ENCODE measurements at regions not wholly inside any gene's neighbourhood (a gene's known extent, or its start where the extent isn't known, plus 50 kb on each side); places are given as distances from the start of the nearest gene placed in this dataset.
"Not testable (repeated sequence)": the region's sequence is repeated elsewhere in the genome, so short reads cannot be mapped to it uniquely, and the experiment has no call there.

DNA sequence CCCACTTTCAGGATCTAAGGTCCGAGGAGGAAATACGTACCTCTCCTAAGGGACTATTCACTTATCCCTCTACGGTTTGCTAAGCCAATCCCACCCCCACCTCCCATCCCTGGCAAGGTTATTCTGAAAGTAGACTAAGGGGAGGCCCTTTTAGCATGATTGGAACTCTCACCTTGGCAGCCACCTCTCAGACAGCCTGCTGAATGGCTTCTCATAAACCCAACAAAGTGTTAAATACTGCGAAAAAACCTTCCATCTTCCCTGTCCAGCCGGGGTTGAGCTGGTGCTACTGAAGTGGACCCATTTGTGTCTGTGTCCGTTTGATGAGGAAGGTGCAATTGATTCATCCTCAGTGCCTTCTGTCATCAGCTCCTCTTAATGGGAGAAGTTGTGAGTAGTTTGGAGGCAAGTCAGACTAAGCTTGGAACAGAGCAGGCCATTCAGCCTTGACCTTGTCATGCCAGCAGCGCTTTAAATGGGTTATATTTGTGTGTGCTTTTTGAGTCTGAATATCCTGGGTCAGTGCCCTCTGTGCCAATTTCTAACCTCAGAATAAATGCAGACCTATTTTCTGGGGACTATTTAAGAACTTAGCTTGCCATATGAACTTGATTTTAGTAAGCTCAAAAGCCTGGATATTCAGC, 476.3 kb upstream of the ZNF608 start:
- no peak for ATAC-seq
- H3K27me3 Mint-ChIP-seq = no peaks in the 10 kb centered on the region
- H3K4me3 Mint-ChIP-seq = no peak overlapping the region
- H3K36me3 Mint-ChIP-seq = no peaks in the 10 kb centered on the region
- H3K4me1 Mint-ChIP-seq = no peaks in the 10 kb centered on the region
- no peak overlapping the region for H3K27ac Mint-ChIP-seq
- peaks cover 3% of the 10 kb centered on the region for H3K9me3 Mint-ChIP-seq

DNA sequence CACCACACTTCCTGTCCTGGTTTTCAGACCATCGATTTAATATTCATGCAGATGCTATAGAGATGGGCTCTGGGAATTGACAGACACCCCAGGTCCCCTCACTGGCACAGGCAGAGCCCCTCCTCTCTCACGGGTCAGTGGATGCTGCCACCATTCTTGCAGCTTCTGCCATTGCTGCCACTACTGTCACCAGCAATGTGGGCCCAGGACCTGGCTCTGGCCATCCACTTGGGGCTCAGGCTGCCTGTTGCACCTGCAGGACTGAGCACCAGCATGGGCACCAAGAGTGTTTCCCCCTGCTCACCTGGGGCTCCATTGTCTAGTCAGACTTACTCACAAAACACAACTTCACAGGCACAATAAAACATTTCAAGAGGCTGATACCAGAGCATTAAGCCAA, 479.0 kb upstream of the ZNF608 start:
- H3K9me3 Mint-ChIP-seq = no peaks in the 10 kb centered on the region
- H3K27ac Mint-ChIP-seq = no peak overlapping the region

DNA sequence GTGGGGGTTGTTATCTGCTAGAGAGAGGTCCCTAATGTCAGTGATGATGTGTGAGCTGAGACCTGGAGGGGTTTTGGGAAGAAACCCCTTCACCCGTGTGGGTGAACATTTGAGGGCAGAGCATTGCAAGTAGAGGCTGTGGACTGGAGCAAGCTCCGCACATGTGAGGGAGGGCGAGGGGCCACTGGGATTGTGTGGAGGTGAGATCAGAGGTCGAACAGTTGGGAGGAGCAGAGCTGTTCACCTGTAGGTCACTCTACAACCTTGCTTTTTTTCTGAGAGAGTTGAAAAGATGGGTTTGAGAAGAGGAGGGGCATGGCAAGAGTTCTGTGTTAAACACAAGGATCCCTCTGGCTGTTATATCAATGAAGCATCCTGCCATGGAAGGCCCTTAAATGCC, 480.4 kb upstream of the ZNF608 start:
- H3K27me3 Mint-ChIP-seq = no peaks in the 10 kb centered on the region
- no peaks in the 10 kb centered on the region for H3K9me3 Mint-ChIP-seq
- no peak overlapping the region for H3K27ac Mint-ChIP-seq
- no peak overlapping the region for H3K4me3 Mint-ChIP-seq
- ATAC-seq = no peak
- no peaks in the 10 kb centered on the region for H3K36me3 Mint-ChIP-seq
- peaks cover 4% of the 10 kb centered on the region for H3K4me1 Mint-ChIP-seq

More for the DNA sequence above, 479.0 kb upstream of the ZNF608 start:
- no peaks in the 10 kb centered on the region for H3K27me3 Mint-ChIP-seq
- no peak overlapping the region for H3K4me3 Mint-ChIP-seq
- ATAC-seq = no peak
- H3K4me1 Mint-ChIP-seq = peaks cover 4% of the 10 kb centered on the region
- H3K36me3 Mint-ChIP-seq = no peaks in the 10 kb centered on the region

DNA sequence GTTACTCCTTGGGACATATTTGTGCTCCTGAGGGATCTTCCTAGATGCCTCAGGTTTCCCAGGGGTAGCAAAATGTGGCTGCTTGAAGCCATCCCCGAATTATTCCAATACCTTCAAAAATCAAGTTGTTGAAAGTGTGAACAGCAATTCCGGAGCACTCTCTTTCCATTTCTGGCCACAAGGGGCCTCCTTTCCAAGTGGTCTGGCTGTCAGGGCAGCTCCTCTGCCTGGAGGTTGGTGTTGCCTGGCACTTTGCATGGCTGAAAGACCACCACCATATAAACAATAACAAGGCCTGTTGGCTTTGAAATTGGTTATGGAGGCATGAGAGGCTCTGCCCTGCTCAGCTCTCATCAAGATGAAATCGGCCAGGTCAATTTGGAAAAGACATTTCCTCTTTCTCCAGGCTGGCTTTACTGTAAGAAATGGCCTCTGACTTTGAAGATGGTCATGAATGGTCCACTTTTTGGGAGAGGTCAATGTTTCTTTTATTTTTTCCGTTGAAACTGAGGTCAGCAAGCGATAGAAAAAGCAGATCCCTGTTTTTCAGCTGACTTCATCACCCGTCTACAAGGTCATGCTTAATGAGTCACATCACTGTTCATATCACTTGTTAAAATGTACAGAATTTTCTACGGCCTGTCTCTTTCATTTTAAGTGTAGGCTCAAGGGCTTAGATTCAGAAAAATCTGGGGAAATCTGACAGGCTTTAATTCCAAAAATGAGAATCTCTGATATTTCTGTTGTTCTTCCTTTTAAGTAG, 481.1 kb upstream of the ZNF608 start:
- no peak for ATAC-seq
- H3K4me1 Mint-ChIP-seq = peaks cover 4% of the 10 kb centered on the region
- H3K27me3 Mint-ChIP-seq = no peaks in the 10 kb centered on the region
- H3K4me3 Mint-ChIP-seq = no peak overlapping the region
- H3K27ac Mint-ChIP-seq = no peak overlapping the region
- H3K36me3 Mint-ChIP-seq = no peaks in the 10 kb centered on the region
- H3K9me3 Mint-ChIP-seq = no peaks in the 10 kb centered on the region

DNA sequence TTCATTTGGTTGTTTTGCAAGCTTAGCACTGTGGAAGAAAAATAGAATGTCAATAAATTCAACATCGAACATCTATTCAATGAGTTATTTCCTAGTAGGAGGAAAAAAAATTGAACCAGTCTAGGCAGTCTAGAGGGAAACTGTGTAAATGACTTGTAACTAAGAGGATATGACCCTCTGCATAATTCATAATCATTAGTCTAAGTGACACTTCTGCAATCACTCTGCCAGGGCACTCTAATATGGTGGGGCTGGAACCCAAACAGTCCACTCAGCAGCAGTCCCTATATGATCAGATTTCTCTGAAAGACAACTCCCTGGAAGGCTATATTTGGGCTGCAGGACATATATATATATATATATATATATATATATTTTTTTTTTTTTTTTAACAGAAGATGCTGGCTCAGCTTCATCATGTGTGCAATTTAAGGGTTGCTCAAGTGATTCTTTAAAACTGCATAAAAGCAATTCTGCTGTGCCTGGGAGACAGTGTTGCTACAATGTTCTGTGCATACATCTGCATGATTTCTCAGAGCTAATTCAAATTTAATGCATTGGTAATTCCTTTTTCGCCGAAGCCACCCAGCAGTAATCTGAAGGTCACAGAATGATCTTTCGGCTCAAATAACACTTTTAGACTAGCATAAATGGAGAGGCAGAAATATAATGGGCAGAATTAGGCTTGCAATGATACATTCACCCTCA, 482.1 kb upstream of the ZNF608 start:
- no peak overlapping the region for H3K27ac Mint-ChIP-seq
- peaks cover 4% of the 10 kb centered on the region for H3K4me1 Mint-ChIP-seq
- H3K27me3 Mint-ChIP-seq = no peaks in the 10 kb centered on the region
- H3K36me3 Mint-ChIP-seq = no peaks in the 10 kb centered on the region
- no peak overlapping the region for H3K4me3 Mint-ChIP-seq
- no peaks in the 10 kb centered on the region for H3K9me3 Mint-ChIP-seq
- ATAC-seq = no peak

DNA sequence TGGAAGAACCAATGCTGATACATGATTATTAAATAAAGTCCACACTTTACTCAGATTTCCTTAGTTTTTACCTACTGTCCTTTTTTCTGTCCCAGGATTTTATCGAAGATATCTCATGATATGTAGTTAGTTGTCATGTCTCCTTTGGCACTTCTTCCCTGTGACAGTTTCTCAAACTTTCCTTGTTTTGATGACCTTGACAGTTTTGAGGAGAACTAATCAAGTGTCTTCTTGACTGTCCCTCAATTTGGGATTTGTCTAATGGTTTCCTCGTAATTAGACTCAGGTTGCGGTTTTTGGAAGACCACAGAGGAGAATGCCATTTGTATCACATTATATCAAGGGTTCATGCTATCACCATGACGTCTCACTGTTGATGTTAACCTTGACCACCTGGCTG, 483.1 kb upstream of the ZNF608 start:
- Mint-ChIP-seq H3K27ac (no peak overlapping the region), H3K36me3 (no peaks in the 10 kb centered on the region), H3K4me1 (peaks cover 4% of the 10 kb centered on the region), H3K27me3 (no peaks in the 10 kb centered on the region), H3K4me3 (no peak overlapping the region), H3K9me3 (no peaks in the 10 kb centered on the region)
- ATAC-seq = no peak

DNA sequence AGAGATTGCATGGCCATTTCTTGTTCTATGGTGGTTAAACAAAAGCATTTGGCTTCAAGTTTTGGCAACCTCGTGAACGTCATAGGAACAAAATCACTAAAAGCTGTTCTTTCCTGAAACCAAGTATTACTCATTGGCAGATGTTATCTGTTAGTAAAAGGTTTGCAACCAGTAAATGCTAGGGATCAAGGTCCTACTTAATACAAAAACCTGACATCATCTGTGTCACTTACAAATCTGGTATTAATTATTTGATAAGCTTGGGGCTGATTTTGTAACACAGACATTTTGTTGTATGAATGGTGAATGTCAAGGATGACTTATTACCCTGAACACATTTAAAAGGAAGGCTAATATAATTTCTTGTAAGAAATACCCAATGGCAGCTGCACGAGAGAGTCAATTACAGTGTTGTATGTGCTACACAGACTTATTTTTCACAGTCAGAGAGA, 486.4 kb upstream of the ZNF608 start:
- no peaks in the 10 kb centered on the region for H3K9me3 Mint-ChIP-seq
- no peaks in the 10 kb centered on the region for H3K27me3 Mint-ChIP-seq
- no peaks in the 10 kb centered on the region for H3K36me3 Mint-ChIP-seq
- H3K4me1 Mint-ChIP-seq = peaks cover 14% of the 10 kb centered on the region
- H3K4me3 Mint-ChIP-seq = no peak overlapping the region
- no peak for ATAC-seq
- H3K27ac Mint-ChIP-seq = no peak overlapping the region

DNA sequence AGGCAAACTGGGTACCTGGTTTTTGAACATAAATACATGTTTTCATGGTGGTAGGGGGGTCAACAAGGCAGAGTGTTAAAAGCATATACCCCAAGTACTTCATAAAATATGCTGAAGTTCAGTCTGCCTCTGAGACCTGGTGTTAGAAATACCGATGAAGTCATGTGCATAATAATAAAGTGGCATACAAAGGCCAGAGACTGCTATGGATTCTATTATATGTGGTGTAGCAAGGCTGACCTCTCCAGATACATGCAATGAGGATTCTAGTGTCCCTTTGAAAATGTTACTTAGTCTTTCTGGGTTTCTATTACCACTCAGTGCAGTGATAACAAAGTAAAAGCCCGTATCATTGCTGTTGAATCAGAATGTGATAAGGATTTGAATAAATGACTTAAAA, 487.5 kb upstream of the ZNF608 start:
- Mint-ChIP-seq H3K27ac (no peak overlapping the region), H3K36me3 (no peaks in the 10 kb centered on the region), H3K9me3 (no peaks in the 10 kb centered on the region), H3K4me1 (peaks cover 10% of the 10 kb centered on the region), H3K27me3 (no peaks in the 10 kb centered on the region), H3K4me3 (no peak overlapping the region)
- no peak for ATAC-seq

DNA sequence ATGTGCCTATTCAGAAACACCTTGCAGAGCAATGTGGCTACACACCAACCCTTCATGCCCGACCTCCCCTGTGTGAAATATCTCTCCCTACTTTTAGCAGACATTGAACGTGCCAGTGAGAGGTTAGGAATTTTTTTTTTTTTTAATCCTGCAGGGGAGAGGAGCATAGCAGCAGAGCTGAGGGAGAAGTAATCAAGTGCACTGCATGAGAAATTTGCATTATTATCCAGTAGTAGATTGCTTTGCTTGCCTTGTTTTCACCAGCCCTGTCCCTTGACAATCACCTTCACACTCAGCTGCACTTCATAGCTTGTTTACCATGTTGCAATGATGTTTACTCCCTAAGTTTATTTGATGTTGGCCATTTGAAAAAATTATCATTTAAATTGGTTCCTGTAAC, 489.6 kb upstream of the ZNF608 start:
- peaks cover 10% of the 10 kb centered on the region for H3K4me1 Mint-ChIP-seq
- ATAC-seq = no peak
- H3K4me3 Mint-ChIP-seq = no peak overlapping the region
- no peaks in the 10 kb centered on the region for H3K9me3 Mint-ChIP-seq
- H3K36me3 Mint-ChIP-seq = no peaks in the 10 kb centered on the region
- no peak overlapping the region for H3K27ac Mint-ChIP-seq
- no peaks in the 10 kb centered on the region for H3K27me3 Mint-ChIP-seq

DNA sequence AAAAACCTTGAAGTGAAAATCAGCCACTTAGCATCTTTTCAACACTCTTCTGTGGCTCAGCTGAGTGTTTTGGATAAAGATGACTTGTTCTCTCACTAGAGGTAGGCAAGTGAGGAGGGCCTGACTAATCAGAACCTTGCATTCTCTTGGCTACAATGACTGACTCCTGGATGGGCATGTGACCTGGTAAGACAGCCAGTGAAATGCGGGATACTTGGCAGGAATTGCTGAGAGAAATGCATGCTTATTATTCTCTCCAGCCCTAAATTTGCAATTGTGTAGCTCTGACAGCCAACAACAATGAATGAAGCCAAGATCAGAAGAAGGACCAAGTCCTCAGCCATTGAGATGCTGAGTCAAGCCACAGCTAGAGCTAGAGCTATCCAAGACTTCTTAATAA, 490.5 kb upstream of the ZNF608 start:
- ATAC-seq = no peak
- Mint-ChIP-seq H3K27me3 (no peaks in the 10 kb centered on the region), H3K9me3 (peaks cover 2% of the 10 kb centered on the region), H3K27ac (no peak overlapping the region), H3K36me3 (no peaks in the 10 kb centered on the region), H3K4me1 (peaks cover 10% of the 10 kb centered on the region), H3K4me3 (no peak overlapping the region)

DNA sequence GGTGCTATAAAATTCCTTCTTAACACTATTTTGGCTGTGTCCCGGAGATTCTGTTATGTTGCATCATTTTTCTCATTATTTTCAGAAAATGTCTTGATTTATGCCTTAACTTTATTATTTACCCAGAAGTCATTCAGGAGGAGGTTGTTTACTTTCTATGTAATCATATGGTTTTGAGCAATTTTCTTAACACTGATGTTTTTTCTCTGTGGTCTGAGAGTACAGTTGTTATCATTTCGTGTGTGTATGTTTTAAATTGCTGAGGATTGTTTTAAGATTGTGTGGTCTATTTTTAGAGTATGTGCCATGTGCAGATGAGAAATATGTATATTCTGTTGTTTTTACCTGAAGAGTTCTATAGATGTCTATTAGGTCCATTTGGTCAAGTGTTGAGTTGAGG, 498.1 kb upstream of the ZNF608 start:
- no peak for ATAC-seq
- H3K27me3 Mint-ChIP-seq = no peaks in the 10 kb centered on the region
- no peaks in the 10 kb centered on the region for H3K4me1 Mint-ChIP-seq
- no peak overlapping the region for H3K27ac Mint-ChIP-seq
- H3K9me3 Mint-ChIP-seq = peaks cover 8% of the 10 kb centered on the region
- no peak overlapping the region for H3K4me3 Mint-ChIP-seq
- no peaks in the 10 kb centered on the region for H3K36me3 Mint-ChIP-seq

DNA sequence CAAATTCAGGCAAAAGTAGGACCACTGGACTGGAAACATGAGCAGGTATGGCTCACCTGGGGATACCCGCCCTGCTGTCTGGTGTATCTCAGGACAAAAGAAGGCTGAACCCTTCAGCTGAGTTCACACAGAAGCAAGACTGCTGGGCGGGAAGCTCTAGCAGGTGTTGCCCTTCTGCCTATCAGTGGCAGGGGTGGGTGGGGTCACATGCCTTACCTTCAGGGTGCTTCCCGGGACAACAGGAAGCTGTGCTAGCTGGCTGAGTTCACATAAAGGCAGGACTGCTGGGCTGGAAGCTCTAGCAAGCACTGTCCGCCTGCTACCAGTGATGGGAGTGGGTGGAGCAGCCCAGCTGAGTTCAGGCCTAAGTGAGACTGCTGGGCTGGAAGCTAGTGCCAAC, 498.8 kb upstream of the ZNF608 start:
- ATAC-seq = no peak
- H3K36me3 Mint-ChIP-seq = no peaks in the 10 kb centered on the region
- H3K27ac Mint-ChIP-seq = no peak overlapping the region
- no peak overlapping the region for H3K4me3 Mint-ChIP-seq
- no peaks in the 10 kb centered on the region for H3K4me1 Mint-ChIP-seq
- peaks cover 8% of the 10 kb centered on the region for H3K9me3 Mint-ChIP-seq
- no peaks in the 10 kb centered on the region for H3K27me3 Mint-ChIP-seq

DNA sequence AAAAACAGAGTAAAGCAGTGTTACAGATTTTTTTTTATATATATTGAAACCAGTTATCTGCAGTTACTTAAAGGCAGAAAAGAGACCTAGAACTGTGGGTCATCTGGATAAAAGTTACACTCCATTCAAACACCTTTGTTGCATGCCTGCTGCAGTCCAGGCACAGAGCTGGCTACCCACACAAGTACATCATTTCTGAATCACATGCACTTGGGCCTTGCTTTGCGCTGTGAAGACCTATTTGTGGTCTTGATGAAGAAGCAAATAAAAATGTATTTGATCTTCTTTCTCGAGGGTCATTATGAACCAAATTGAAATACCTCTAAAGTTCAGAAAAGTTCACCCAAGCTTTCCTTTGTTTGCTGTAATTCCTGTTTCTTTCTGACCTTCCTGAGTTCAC, 503.0 kb upstream of the ZNF608 start:
- H3K27me3 Mint-ChIP-seq = no peaks in the 10 kb centered on the region
- no peak overlapping the region for H3K27ac Mint-ChIP-seq
- peaks cover 14% of the 10 kb centered on the region for H3K36me3 Mint-ChIP-seq
- H3K4me1 Mint-ChIP-seq = no peaks in the 10 kb centered on the region
- H3K4me3 Mint-ChIP-seq = no peak overlapping the region
- no peak for ATAC-seq
- H3K9me3 Mint-ChIP-seq = peaks cover 14% of the 10 kb centered on the region

DNA sequence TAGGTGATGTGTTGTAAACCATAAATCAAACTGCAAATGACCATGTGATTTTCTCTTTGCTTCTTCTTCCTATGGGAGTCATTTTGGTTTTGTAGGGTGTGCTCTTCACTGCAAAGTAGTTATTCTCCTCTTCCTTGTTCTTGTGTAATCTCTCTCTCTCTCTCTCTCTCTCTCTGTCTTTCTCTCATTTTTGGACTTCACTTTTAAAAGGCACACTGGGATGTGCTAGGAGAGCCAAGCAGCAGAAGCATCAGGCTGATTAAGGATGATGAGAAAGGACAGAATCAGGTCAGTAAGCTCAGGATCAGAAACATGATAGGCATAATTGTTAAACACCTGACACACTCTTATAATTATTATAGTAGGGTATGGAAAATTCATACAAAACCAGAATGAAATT, 505.3 kb upstream of the ZNF608 start:
- H3K4me1 Mint-ChIP-seq = no peaks in the 10 kb centered on the region
- no peak for ATAC-seq

DNA sequence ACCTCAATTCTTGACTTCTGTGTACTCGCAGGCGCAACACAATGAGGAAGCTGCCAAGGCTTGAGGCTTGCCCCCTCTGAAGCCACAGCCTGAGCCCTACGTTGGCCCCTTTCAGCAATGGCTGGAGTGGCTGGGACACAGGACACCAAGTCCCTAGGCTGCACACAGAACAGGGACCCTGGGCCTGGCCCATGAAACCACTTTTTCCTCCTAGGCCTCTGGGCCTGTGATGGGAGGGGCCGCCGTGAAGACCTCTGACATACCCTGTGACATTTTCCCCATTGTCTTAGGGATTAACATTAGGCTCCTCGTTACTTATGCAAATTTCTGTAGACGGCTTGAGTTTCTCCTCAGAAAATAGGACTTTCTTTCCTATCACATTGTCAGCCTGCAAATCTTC, 507.2 kb upstream of the ZNF608 start:
- not testable (repeated sequence) for H3K4me1 Mint-ChIP-seq, H3K27me3 Mint-ChIP-seq, H3K4me3 Mint-ChIP-seq, ATAC-seq, H3K27ac Mint-ChIP-seq
- peaks cover 18% of the 10 kb centered on the region for H3K36me3 Mint-ChIP-seq
- peaks cover 11% of the 10 kb centered on the region for H3K9me3 Mint-ChIP-seq

More for the DNA sequence above, 505.3 kb upstream of the ZNF608 start:
- Mint-ChIP-seq H3K4me3 (no peak overlapping the region), H3K27ac (no peak overlapping the region), H3K27me3 (no peaks in the 10 kb centered on the region), H3K9me3 (peaks cover 17% of the 10 kb centered on the region), H3K36me3 (peaks cover 18% of the 10 kb centered on the region)

DNA sequence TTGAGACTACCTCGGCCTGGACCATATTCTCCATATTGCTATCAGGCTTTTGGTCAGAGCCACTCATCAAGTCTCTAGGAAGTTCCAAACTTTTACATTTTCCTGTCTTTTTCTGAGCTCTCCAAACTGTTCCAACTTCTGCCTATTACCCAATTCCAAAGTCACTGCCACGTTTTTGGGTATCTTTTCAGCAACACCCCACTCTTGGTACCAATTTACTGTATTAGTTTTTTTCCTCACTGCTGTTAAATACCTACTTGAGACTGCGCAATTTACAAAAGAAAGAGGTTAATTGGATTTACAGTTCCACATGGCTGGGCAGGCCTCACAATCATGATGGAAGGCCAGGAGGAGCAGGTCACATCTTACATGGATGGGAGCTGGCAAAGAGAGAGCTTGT, 507.8 kb upstream of the ZNF608 start:
- Mint-ChIP-seq H3K27me3 (no peaks in the 10 kb centered on the region), H3K27ac (no peak overlapping the region), H3K36me3 (peaks cover 18% of the 10 kb centered on the region), H3K4me1 (no peaks in the 10 kb centered on the region), H3K4me3 (no peak overlapping the region), H3K9me3 (peaks cover 11% of the 10 kb centered on the region)
- ATAC-seq = no peak
